Stimulated activated CD4-positive, alpha-beta T cell treated with anti-CD3 and anti-CD28 coated beads, Interleukin-15, amount 100 ng/mL, for 24 hours (primary cell): ENCODE measurements at regions not wholly inside any gene's neighbourhood (a gene's known extent, or its start where the extent isn't known, plus 50 kb on each side); places are given as distances from the start of the nearest gene placed in this dataset.

Experiments
- DNase-seq: peaks from one replicate; pipeline ENCODE4 v3.0.0-alpha.2; 2020

- DNase-seq, result no peak
These were observed 1584.8 kb downstream of the SLITRK5 start for GRCh38 chr13:89255844-89256406.

GRCh38 chr13:89267734-89268133, 1596.6 kb downstream of the SLITRK5 start:
- no peak for DNase-seq

GRCh38 chr13:89269737-89270136, 1598.6 kb downstream of the SLITRK5 start:
- DNase-seq, result no peak

- no peak for DNase-seq
These were observed 1599.6 kb downstream of the SLITRK5 start for GRCh38 chr13:89270736-89271135.

- no peak for DNase-seq
These were observed 1608.2 kb downstream of the SLITRK5 start for GRCh38 chr13:89279374-89279773.

GRCh38 chr13:89281331-89281730, 1610.2 kb downstream of the SLITRK5 start:
- DNase-seq, result no peak

GRCh38 chr13:89282241-89282640, 1611.1 kb downstream of the SLITRK5 start:
- no peak for DNase-seq

- no peak for DNase-seq
These were observed 1616.2 kb downstream of the SLITRK5 start for GRCh38 chr13:89287381-89287780.

GRCh38 chr13:89294115-89294867, 1623.1 kb downstream of the SLITRK5 start:
- DNase-seq, result no peak

GRCh38 chr13:89307278-89307677, 1636.1 kb downstream of the SLITRK5 start:
- DNase-seq, result no peak

GRCh38 chr13:89310943-89311672, 1639.9 kb downstream of the SLITRK5 start:
- no peak for DNase-seq

- DNase-seq, result no peak
These were observed 1644.1 kb downstream of the SLITRK5 start for GRCh38 chr13:89315287-89315686.

GRCh38 chr13:89322466-89322865, 1651.3 kb downstream of the SLITRK5 start:
- no peak for DNase-seq

- DNase-seq, result no peak
These were observed 1653.4 kb downstream of the SLITRK5 start for GRCh38 chr13:89324582-89324981.

GRCh38 chr13:89343165-89343564, 1672.0 kb downstream of the SLITRK5 start:
- no peak for DNase-seq

GRCh38 chr13:89352384-89352783, 1681.2 kb downstream of the SLITRK5 start:
- DNase-seq, result no peak

GRCh38 chr13:89361909-89362308, 1690.7 kb downstream of the SLITRK5 start:
- no peak for DNase-seq

GRCh38 chr13:89363144-89363543, 1692.0 kb downstream of the SLITRK5 start:
- no peak for DNase-seq

GRCh38 chr13:89372193-89372592, 1701.0 kb downstream of the SLITRK5 start:
- no peak for DNase-seq

GRCh38 chr13:89375839-89376238, 1704.7 kb downstream of the SLITRK5 start:
- DNase-seq, result no peak

GRCh38 chr13:89380101-89380500, 1708.9 kb downstream of the SLITRK5 start:
- no peak for DNase-seq

- no peak for DNase-seq
These were observed 1711.8 kb downstream of the SLITRK5 start for GRCh38 chr13:89382981-89383380.

GRCh38 chr13:89383891-89384290, 1712.7 kb downstream of the SLITRK5 start:
- no peak for DNase-seq

- DNase-seq, result no peak
These were observed 1722.7 kb downstream of the SLITRK5 start for GRCh38 chr13:89393758-89394304.
